ENCODE measurements at regions not wholly inside any gene's neighbourhood (a gene's known extent, or its start where the extent isn't known, plus 50 kb on each side); places are given as distances from the start of the nearest gene placed in this dataset.

DNA sequence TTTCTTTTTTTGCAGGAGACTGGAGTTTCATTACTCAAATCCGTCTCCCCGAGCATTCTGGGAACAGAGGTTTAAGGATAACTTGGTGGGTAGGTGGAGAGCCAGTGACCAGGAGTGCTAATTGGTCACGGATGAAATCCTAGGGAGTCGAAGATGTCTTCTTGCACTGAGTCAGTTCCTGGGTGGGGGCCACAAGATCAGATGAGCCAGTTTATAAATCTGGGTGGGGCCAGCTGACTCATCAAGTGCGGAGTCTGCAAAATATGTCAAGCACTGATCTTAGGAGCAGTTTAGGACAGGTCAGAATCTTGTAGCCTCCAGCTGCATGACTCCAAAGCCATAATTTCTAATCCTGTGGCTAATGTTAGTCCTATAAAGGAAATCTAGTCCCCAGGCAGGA lies 741.3 kb downstream of the PCDH7 start:
- TF ChIP-seq GATA2 (IDR thresholded peaks at IDR 0.05; ENCODE audit: low read depth, low read length) (no peak), GATA3 (IDR thresholded peaks at IDR 0.05; ENCODE audit: low read depth, low read length) (no peak)

Measured in SH-SY5Y (cell line).